WTC11 (cell line): ENCODE measurements at regions not wholly inside any gene's neighbourhood (a gene's known extent, or its start where the extent isn't known, plus 50 kb on each side); places are given as distances from the start of the nearest gene placed in this dataset.
A peak's percentile ranks its signal among the peaks of the same experiment; 100 is the strongest.

Source experiments
- ATAC-seq: fragments of 200-7000 bp; cut with Tn5 transposase; 2 replicates; pipeline ENCODE4 v1.10.0; 2021; ENCODE audit warnings: mild to moderate bottlenecking, moderate library complexity
- CTCF ChIA-PET: fragments of 300-600 bp; sonication (Branson Sonifier 250); formaldehyde crosslinking; loops from one replicate; lab custom pipeline; 2021; ENCODE audit warnings: antibody characterized with exemption; lab: Charles Lee
- POLR2A ChIA-PET: fragments of 350-600 bp; sonication (Branson Sonifier 250); formaldehyde crosslinking; loops from one replicate; lab custom pipeline; 2021; ENCODE audit warnings: antibody characterized with exemption; lab: Charles Lee
- DNase-seq: peaks from one replicate; pipeline ENCODE4 v3.0.0; 2021; ENCODE audit warnings: low spot score
- H3K27ac Mint-ChIP-seq: 2 replicates; pipeline ENCODE4 v1.8.0; 2021; ENCODE audit warnings: mixed read lengths
- H3K27me3 Mint-ChIP-seq: 2 replicates; pipeline ENCODE4 v1.8.0; 2021; ENCODE audit warnings: low read depth, mild to moderate bottlenecking, moderate library complexity, mixed read lengths
- H3K36me3 Mint-ChIP-seq: 2 replicates; pipeline ENCODE4 v1.8.0; 2021; ENCODE audit warnings: mixed read lengths
- H3K4me1 Mint-ChIP-seq: 2 replicates; pipeline ENCODE4 v1.8.0; 2022; ENCODE audit warnings: mixed read lengths
- H3K4me3 Mint-ChIP-seq: 2 replicates; pipeline ENCODE4 v1.8.0; 2021; ENCODE audit warnings: mild to moderate bottlenecking, moderate library complexity, mixed read lengths
- H3K9me3 Mint-ChIP-seq: 2 replicates; pipeline ENCODE4 v1.8.0; 2021; ENCODE audit warnings: mixed read lengths
- AR ChIP-seq: fragments of 250-450 bp; sonication (Bioruptor Pico); IDR thresholded peaks from 2 replicates; pipeline ENCODE4 v1.9.0; 2021; ENCODE audit warnings: mild to moderate bottlenecking
- ATF3 ChIP-seq: sonication (generic); formaldehyde crosslinking; conservative IDR thresholded peaks from 2 replicates; pipeline ENCODE4 v1.8.1; 2022; ENCODE audit warnings: mild to moderate bottlenecking, missing genetic modification reagents
- ATF6 ChIP-seq: sonication (generic); formaldehyde crosslinking; IDR thresholded peaks from 2 replicates; pipeline ENCODE4 v1.8.1; 2023; ENCODE audit warnings: mild to moderate bottlenecking, missing genetic modification reagents
- FOXJ3 ChIP-seq: sonication (generic); formaldehyde crosslinking; IDR thresholded peaks from 2 replicates; pipeline ENCODE4 v1.9.0; 2021; ENCODE audit warnings: missing genetic modification reagents, mild to moderate bottlenecking, borderline replicate concordance
- FOXK1 ChIP-seq: sonication (generic); formaldehyde crosslinking; IDR thresholded peaks from 2 replicates; pipeline ENCODE4 v1.8.0; 2022; ENCODE audit warnings: mild to moderate bottlenecking, moderate library complexity, missing genetic modification reagents
- IRF2 ChIP-seq: sonication (generic); formaldehyde crosslinking; IDR thresholded peaks from 2 replicates; pipeline ENCODE4 v1.8.0; 2022; ENCODE audit warnings: low read depth, missing genetic modification reagents, borderline replicate concordance
- KAT7 ChIP-seq: sonication (generic); formaldehyde crosslinking; IDR thresholded peaks from 2 replicates; pipeline ENCODE4 v1.8.1; 2023; ENCODE audit warnings: missing genetic modification reagents, mild to moderate bottlenecking, borderline replicate concordance
- MYBL2 ChIP-seq: sonication (generic); formaldehyde crosslinking; IDR thresholded peaks from 2 replicates; pipeline ENCODE4 v1.8.1; 2023; ENCODE audit warnings: mild to moderate bottlenecking, moderate library complexity, missing genetic modification reagents
- SMAD3 ChIP-seq: sonication (generic); formaldehyde crosslinking; IDR thresholded peaks from 2 replicates; pipeline ENCODE4 v1.8.0; 2022; ENCODE audit warnings: missing genetic modification reagents, mild to moderate bottlenecking, borderline replicate concordance
- TEAD1 ChIP-seq: sonication (generic); formaldehyde crosslinking; IDR thresholded peaks from 2 replicates; pipeline ENCODE4 v1.8.0; 2022; ENCODE audit warnings: mild to moderate bottlenecking, missing genetic modification reagents
- TP53 ChIP-seq: sonication (generic); formaldehyde crosslinking; IDR thresholded peaks from 2 replicates; pipeline ENCODE4 v1.8.1; 2023; ENCODE audit warnings: mild to moderate bottlenecking, missing genetic modification reagents
- ZBTB43 ChIP-seq: sonication (generic); formaldehyde crosslinking; IDR thresholded peaks from 2 replicates; pipeline ENCODE4 v1.8.1; 2023; ENCODE audit warnings: mild to moderate bottlenecking, missing genetic modification reagents
- ZNF138 ChIP-seq: sonication (generic); formaldehyde crosslinking; conservative IDR thresholded peaks from 2 replicates; pipeline ENCODE4 v1.8.1; 2022; ENCODE audit warnings: mild to moderate bottlenecking, moderate library complexity, missing genetic modification reagents
- ZNF281 ChIP-seq: sonication (generic); formaldehyde crosslinking; IDR thresholded peaks from 2 replicates; pipeline ENCODE4 v1.8.0; 2023; ENCODE audit warnings: mild to moderate bottlenecking, missing genetic modification reagents
- ZNF512 ChIP-seq: sonication (generic); formaldehyde crosslinking; IDR thresholded peaks from 2 replicates; pipeline ENCODE4 v1.8.1; 2022; ENCODE audit warnings: missing genetic modification reagents, borderline replicate concordance
- ZSCAN18 ChIP-seq: fragments of 250-450 bp; sonication (Bioruptor Pico); IDR thresholded peaks from 2 replicates; pipeline ENCODE4 v2.1.2; 2022; ENCODE audit warnings: mild to moderate bottlenecking, moderate library complexity

- Mint-ChIP-seq H3K4me1 (peaks cover 42% of the 10 kb centered on the region), H3K4me3 (no peak overlapping the region)
- no peak for TF ChIP-seq FOXK1
- TF ChIP-seq ZBTB43 (CRISPR knock-in tag) = no peak
- no peak for TF ChIP-seq ATF6
- TF ChIP-seq ZNF512 (CRISPR knock-in tag) = no peak
- no peak for TF ChIP-seq SMAD3
- TF ChIP-seq FOXJ3 = no peak
- TF ChIP-seq TP53 (CRISPR knock-in tag) = no peak
- TF ChIP-seq ZSCAN18 (CRISPR knock-in tag) = no peak
- TF ChIP-seq KAT7 (CRISPR knock-in tag) = no peak
- no peak for TF ChIP-seq MYBL2 (CRISPR knock-in tag)
- TF ChIP-seq TEAD1 (CRISPR knock-in tag) = no peak
- no peak for TF ChIP-seq ATF3 (CRISPR knock-in tag)
- no peak for TF ChIP-seq AR (CRISPR knock-in tag)
- no peak for TF ChIP-seq ZNF281 (CRISPR knock-in tag)
- no peak for TF ChIP-seq ZNF138 (CRISPR knock-in tag)
- no peak for TF ChIP-seq IRF2 (CRISPR knock-in tag)
- TF ChIP-seq, all 79 proteins: peak for 0
- no peak for ATAC-seq
- Mint-ChIP-seq H3K27ac (peak overlapping the region; percentile 71; the same call in 1 of the 2 replicates), H3K36me3 (no peaks in the 10 kb centered on the region; the same call in 1 of the 2 replicates), H3K9me3 (peaks cover 13% of the 10 kb centered on the region), H3K27me3 (peaks cover 4% of the 10 kb centered on the region; the same call in 1 of the 2 replicates)
- DNase-seq = no peak
- ChIA-PET POLR2A (no interaction called here), CTCF (interaction anchor here (0.9 kb wide), 1 partner anchor 184 kb away, joined by 3 read pairs; no protein-coding TSS in a partner anchor)
These were observed 223.7 kb downstream of the QDPR start for GRCh38 chr4:17288151-17288550.
